ENCODE measurements at regions not wholly inside any gene's neighbourhood (a gene's known extent, or its start where the extent isn't known, plus 50 kb on each side); places are given as distances from the start of the nearest gene placed in this dataset.

DNA sequence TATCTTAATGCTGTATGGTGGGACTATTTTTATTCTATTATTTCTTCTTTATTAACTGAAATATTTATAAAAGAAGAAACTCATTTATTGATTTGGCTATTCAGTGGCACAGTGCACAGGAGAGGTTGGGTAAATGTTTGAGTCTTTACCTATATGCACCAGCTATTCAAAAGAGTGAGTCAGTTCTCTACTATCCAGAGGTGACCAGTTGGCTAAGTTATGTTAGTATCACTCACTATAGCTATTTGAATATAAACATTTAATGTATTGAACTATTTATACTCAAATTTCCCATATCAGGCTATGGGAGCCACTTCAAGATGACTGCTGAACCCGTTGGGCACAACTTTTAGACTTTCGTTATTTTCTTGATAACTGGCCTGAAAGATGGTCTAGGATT lies 106.1 kb upstream of the VEGFC start:
- Histone ChIP-seq H3K4me1 (ENCODE audit: low read depth) (no peaks in the 10 kb centered on the region), H3K4me3 (no peak overlapping the region), H3K9me3 (no peaks in the 10 kb centered on the region), H3K36me3 (ENCODE audit: low read depth) (no peaks in the 10 kb centered on the region)
- intact Hi-C loops (cut with DNase I, micrococcal nuclease), result no loop called here
- DNase-seq, result no peak
- ATAC-seq, result no peak
- TF ChIP-seq, protein P1, sequence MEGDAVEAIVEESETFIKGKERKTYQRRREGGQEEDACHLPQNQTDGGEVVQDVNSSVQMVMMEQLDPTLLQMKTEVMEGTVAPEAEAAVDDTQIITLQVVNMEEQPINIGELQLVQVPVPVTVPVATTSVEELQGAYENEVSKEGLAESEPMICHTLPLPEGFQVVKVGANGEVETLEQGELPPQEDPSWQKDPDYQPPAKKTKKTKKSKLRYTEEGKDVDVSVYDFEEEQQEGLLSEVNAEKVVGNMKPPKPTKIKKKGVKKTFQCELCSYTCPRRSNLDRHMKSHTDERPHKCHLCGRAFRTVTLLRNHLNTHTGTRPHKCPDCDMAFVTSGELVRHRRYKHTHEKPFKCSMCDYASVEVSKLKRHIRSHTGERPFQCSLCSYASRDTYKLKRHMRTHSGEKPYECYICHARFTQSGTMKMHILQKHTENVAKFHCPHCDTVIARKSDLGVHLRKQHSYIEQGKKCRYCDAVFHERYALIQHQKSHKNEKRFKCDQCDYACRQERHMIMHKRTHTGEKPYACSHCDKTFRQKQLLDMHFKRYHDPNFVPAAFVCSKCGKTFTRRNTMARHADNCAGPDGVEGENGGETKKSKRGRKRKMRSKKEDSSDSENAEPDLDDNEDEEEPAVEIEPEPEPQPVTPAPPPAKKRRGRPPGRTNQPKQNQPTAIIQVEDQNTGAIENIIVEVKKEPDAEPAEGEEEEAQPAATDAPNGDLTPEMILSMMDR (IDR thresholded peaks at IDR 0.05), result no peak

DNA sequence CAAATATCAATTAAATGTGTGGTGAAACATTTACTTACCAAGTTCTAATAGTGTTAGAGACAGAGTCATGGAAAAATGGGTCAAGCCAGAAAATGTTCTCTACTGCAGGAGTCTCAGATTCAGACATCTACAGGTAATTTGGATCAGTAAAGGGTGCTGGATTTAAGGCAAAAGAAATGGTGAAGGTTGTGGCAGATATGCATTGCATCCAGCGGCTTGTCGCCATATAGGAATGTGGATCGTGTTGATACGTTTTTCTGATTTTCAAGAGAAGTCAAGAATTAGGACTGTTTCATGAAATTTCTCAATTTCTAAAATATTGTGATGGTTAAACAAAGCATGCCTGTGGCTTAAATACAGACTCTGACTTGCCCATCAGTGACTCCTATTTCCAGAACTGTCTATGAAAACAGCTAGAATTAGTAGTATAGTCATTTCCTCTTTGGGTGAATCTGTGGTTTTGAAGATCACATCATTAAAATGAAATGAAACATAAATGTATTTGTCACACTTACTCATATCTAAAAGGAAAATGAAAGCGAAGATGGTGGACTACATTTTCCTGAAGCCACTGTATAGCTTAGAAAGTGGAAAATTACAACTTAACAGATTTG lies 110.1 kb upstream of the VEGFC start:
- intact Hi-C loops (cut with DNase I, micrococcal nuclease), result no loop called here
- ATAC-seq (no peak), DNase-seq (no peak)
- TF ChIP-seq, protein P1 (IDR thresholded peaks at IDR 0.05), result no peak
- Histone ChIP-seq H3K36me3 (ENCODE audit: low read depth) (no peaks in the 10 kb centered on the region), H3K4me3 (no peak overlapping the region), H3K9me3 (no peaks in the 10 kb centered on the region), H3K4me1 (ENCODE audit: low read depth) (no peaks in the 10 kb centered on the region)

DNA sequence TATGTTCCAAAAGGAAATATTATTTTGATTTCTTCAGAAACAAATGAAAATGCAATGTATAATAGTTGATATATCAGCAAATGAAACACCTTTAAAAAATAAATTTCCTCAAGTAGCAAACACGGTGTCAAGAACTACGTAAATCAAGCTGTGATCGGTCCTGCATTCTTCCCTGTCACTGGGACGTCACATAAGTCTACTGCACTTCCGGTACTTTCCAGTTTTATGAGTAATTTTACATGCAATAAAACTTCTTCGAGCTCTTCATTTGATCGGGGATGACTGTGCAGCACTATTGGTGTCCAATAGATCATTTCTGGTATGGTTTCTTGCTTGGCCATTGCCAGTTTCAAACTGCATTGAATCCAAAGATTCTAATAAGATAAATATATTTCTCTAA lies 114.0 kb upstream of the VEGFC start:
- DNase-seq (no peak), ATAC-seq (no peak)
- no peaks in the 10 kb centered on the region for H3K36me3 ChIP-seq (ENCODE audit: low read depth)
- H3K9me3 ChIP-seq, result no peaks in the 10 kb centered on the region
- no peak overlapping the region for H3K4me3 ChIP-seq
- intact Hi-C loops (cut with DNase I, micrococcal nuclease), result no loop called here
- H3K4me1 ChIP-seq (ENCODE audit: low read depth), result no peaks in the 10 kb centered on the region
- TF ChIP-seq, protein P1 (IDR thresholded peaks at IDR 0.05), result no peak

DNA sequence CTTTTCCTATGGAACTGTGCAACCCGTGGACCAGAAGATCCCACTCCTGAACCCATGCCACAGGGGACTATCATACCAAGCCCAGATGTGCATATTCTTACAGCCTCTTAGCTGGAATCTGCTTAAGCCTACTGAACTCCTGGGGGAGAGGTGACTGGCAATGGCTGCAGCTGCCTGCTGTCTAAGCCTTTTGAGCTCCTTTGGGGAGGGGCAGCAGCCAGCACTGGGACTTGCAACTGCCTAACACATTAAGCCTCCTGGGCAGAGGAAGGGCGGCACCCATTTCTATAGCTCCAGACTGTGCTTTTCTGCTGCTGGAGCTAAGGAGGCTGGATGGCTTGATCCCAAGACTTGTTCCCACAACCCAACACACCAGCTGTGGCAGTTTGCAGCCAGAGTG lies 117.9 kb upstream of the VEGFC start:
- TF ChIP-seq, protein P1 (IDR thresholded peaks at IDR 0.05), result no peak
- no peaks in the 10 kb centered on the region for H3K4me1 ChIP-seq (ENCODE audit: low read depth)
- no peak for ATAC-seq
- DNase-seq, result no peak
- no peak overlapping the region for H3K4me3 ChIP-seq
- H3K9me3 ChIP-seq, result peaks cover 9% of the 10 kb centered on the region
- intact Hi-C loops (cut with DNase I, micrococcal nuclease), result no loop called here
- H3K36me3 ChIP-seq (ENCODE audit: low read depth), result no peaks in the 10 kb centered on the region

DNA sequence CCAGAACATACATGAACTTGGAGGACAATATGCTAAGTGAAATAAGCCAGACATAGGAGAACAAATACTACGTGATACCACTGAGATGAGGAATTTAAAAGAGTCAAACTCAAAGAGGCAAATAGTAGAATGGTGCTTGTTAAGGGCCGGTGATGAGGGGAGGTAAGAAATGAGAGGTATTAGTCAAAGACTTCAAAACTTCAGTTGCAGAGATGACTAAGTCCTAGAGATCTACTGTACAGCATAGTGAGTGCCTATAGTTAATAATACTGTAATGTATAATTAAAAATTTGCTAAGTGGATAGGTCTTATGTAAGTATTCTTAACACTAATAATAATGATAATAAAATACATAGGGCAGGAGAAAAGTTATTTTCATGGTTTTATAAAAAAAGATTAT lies 126.9 kb upstream of the VEGFC start:
- DNase-seq (no peak), ATAC-seq (no peak)
- Histone ChIP-seq H3K36me3 (ENCODE audit: low read depth) (no peaks in the 10 kb centered on the region), H3K9me3 (peaks cover 18% of the 10 kb centered on the region), H3K4me1 (ENCODE audit: low read depth) (no peaks in the 10 kb centered on the region), H3K4me3 (no peak overlapping the region)
- intact Hi-C loops (cut with DNase I, micrococcal nuclease), result no loop called here
- TF ChIP-seq, protein P1 (IDR thresholded peaks at IDR 0.05), result no peak

DNA sequence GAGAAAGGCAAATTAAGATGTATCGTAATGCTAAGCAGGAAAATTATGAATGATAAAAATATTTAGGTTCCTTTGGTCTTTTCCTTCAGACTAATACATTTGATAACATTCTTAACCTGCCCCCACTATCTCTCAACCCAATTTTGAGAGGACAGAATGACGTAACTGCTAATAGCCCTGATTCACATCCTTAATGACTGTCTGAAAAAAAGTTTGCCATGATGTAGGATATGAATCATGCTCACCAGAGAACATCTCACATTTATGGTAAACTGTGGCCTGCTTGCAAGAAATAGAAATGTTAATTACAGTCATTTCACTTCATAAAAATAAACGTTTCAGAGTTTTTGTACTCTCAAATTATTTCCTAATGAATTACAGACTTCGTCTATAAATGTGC lies 128.0 kb upstream of the VEGFC start:
- Histone ChIP-seq H3K4me3 (no peak overlapping the region), H3K36me3 (ENCODE audit: low read depth) (no peaks in the 10 kb centered on the region), H3K9me3 (peaks cover 9% of the 10 kb centered on the region), H3K4me1 (ENCODE audit: low read depth) (no peaks in the 10 kb centered on the region)
- no peak for ATAC-seq
- intact Hi-C loops (cut with DNase I, micrococcal nuclease), result no loop called here
- DNase-seq, result no peak
- TF ChIP-seq, protein P1 (IDR thresholded peaks at IDR 0.05), result no peak

Data from mucosa of descending colon (tissue), 3 donors.